Mesendoderm (in vitro differentiated cells): ENCODE measurements at regions not wholly inside any gene's neighbourhood (a gene's known extent, or its start where the extent isn't known, plus 50 kb on each side); places are given as distances from the start of the nearest gene placed in this dataset.

Experiments
- DNase-seq: peaks from one replicate; pipeline ENCODE4 v3.0.0; 2013
- H2AK5ac ChIP-seq: 2 replicates; pipeline ENCODE4 v1.6.1; 2013; ENCODE audit warnings: low read length, inconsistent platforms
- H2BK120ac ChIP-seq: 2 replicates; pipeline ENCODE4 v1.6.1; 2013; ENCODE audit warnings: low read depth, mild to moderate bottlenecking, low read length, moderate library complexity, mixed read lengths
- H2BK15ac ChIP-seq: replicated peaks from 2 replicates; pipeline ENCODE4 v1.6.1; 2013; ENCODE audit warnings: low read depth, mild to moderate bottlenecking, moderate library complexity
- H2BK5ac ChIP-seq: 2 replicates; pipeline ENCODE4 v1.6.1; 2013; ENCODE audit warnings: low read length, inconsistent platforms
- H3K18ac ChIP-seq: 2 replicates; pipeline ENCODE4 v1.6.1; 2013; ENCODE audit warnings: mild to moderate bottlenecking, low read length, mixed read lengths
- H3K23ac ChIP-seq: one replicate; pipeline ENCODE4 v1.6.1; 2013; ENCODE audit warnings: low read length
- H3K27ac ChIP-seq: 2 replicates; pipeline ENCODE4 v1.5.1; 2013; ENCODE audit warnings: low read depth, mild to moderate bottlenecking, inconsistent platforms, low read length, moderate library complexity
- H3K27me3 ChIP-seq: 2 replicates; pipeline ENCODE4 v1.6.1; 2013; ENCODE audit warnings: low read length, control low read depth, mild to moderate bottlenecking, inconsistent platforms; ENCODE audit not compliant: insufficient read depth, poor library complexity
- H3K36me3 ChIP-seq: 2 replicates; pipeline ENCODE4 v1.6.1; 2013; ENCODE audit warnings: low read length, inconsistent platforms; ENCODE audit not compliant: control insufficient read depth, insufficient read depth
- H3K4ac ChIP-seq: one replicate; pipeline ENCODE4 v1.6.1; 2013; ENCODE audit warnings: low read depth, mild to moderate bottlenecking, low read length, moderate library complexity
- H3K4me1 ChIP-seq: 2 replicates; pipeline ENCODE4 v1.6.1; 2013; ENCODE audit warnings: low read depth, low read length, inconsistent platforms; ENCODE audit not compliant: control insufficient read depth
- H3K4me2 ChIP-seq: 2 replicates; pipeline ENCODE4 v1.6.1; 2013; ENCODE audit warnings: low read length
- H3K4me3 ChIP-seq: 2 replicates; pipeline ENCODE4 v1.5.1; 2013; ENCODE audit warnings: mild to moderate bottlenecking, low read length
- H3K56ac ChIP-seq: one replicate; pipeline ENCODE4 v1.6.1; 2013; ENCODE audit warnings: low read length
- H3K79me1 ChIP-seq: 2 replicates; pipeline ENCODE4 v1.6.1; 2013; ENCODE audit warnings: low read length, inconsistent platforms
- H3K79me2 ChIP-seq: 2 replicates; pipeline ENCODE4 v1.6.1; 2013; ENCODE audit warnings: mild to moderate bottlenecking, low read length; ENCODE audit not compliant: control insufficient read depth, insufficient read depth
- H3K9ac ChIP-seq: 2 replicates; pipeline ENCODE4 v1.6.1; 2013; ENCODE audit warnings: low read length, inconsistent platforms
- H4K5ac ChIP-seq: one replicate; pipeline ENCODE4 v1.6.1; 2013; ENCODE audit warnings: low read length
- H4K8ac ChIP-seq: one replicate; pipeline ENCODE4 v1.6.1; 2013; ENCODE audit warnings: low read depth, mild to moderate bottlenecking, control low read depth, low read length, moderate library complexity
- WGBS: extraction: QIAGEN DNeasy Blood & Tissue Kit; methylation state at CpG from one replicate; pipeline ENCODE4 v1.1.7; 2013; ENCODE audit warnings: low lambda C conversion rate, missing lambda C conversion rate; ENCODE audit not compliant: insufficient coverage; ENCODE audit errors: extremely low coverage; 5-methylcytosine and 5-hydroxymethylcytosine counted together

DNA sequence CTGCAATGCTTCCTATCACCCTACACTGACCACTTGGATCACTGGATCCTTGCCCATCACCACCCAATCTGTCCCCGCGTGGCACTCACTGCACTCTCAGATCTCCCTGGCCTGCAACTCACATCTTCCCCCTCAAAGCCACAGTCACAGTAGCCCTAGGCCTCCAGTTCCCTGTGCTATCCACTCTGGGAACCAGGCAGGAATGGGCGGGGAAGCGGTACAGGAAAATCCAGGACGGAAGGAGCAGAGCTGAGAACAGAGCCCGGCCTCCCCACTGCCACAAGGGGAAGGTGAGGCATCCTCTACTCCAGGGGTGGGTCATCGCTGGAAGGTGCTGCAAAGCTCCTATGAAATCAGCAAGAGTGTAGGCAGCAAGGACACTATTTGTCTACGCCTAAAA, 102.6 kb downstream of the ESM1 start:
- Histone ChIP-seq H3K4me1 (peaks cover 3% of the 10 kb centered on the region), H3K27ac (no peak overlapping the region), H3K79me2 (no peaks in the 10 kb centered on the region), H3K23ac (no peak overlapping the region), H2BK15ac (no peak overlapping the region), H3K4me2 (peak overlapping the region; percentile 14), H3K4me3 (no peak overlapping the region), H4K5ac (no peak overlapping the region), H3K4ac (no peak overlapping the region), H2AK5ac (no peak overlapping the region), H3K18ac (no peak overlapping the region), H3K79me1 (no peaks in the 10 kb centered on the region), H3K27me3 (no peaks in the 10 kb centered on the region), H3K56ac (peak overlapping the region; percentile 11), H3K9ac (no peak overlapping the region), H2BK5ac (no peak overlapping the region), H3K36me3 (no peaks in the 10 kb centered on the region), H4K8ac (no peak overlapping the region), H2BK120ac (no peak overlapping the region)
- no peak for DNase-seq
- WGBS = no CpG with 5 or more reads among the region's 8 CpGs

DNA sequence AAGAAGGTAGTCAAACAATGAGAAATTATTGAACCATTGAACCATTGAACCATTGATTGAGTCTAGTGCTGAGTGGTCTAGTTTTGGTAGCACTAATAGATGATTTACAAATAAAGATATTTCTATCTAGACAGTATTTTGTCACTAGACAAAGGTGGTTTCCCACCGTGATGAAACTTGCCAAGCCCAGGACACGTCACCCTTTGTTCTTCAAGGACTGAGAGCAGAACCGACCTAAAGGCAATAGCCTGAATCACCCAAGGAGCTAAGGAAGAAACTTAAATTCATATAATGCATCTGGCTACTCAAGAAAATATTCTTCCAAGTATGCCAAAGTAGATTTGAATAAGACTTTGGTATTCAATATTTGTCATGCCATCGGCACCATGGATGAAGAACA, 103.3 kb downstream of the ESM1 start:
- no peak overlapping the region for H3K9ac ChIP-seq
- peak overlapping the region; percentile 38 for H2BK15ac ChIP-seq
- peaks cover 6% of the 10 kb centered on the region for H3K4me1 ChIP-seq
- no peaks in the 10 kb centered on the region for H3K27me3 ChIP-seq
- H3K4me3 ChIP-seq = no peak overlapping the region
- H3K79me2 ChIP-seq = no peaks in the 10 kb centered on the region
- H3K4me2 ChIP-seq = no peak overlapping the region
- H4K5ac ChIP-seq = no peak overlapping the region
- no peaks in the 10 kb centered on the region for H3K36me3 ChIP-seq
- WGBS = no CpG with 5 or more reads among the region's 4 CpGs
- H3K23ac ChIP-seq = no peak overlapping the region
- no peak overlapping the region for H3K18ac ChIP-seq
- no peak overlapping the region for H2BK5ac ChIP-seq
- no peak overlapping the region for H3K4ac ChIP-seq
- H3K79me1 ChIP-seq = no peaks in the 10 kb centered on the region
- no peak overlapping the region for H4K8ac ChIP-seq
- H2AK5ac ChIP-seq = no peak overlapping the region
- H3K27ac ChIP-seq = no peak overlapping the region
- no peak for DNase-seq
- no peak overlapping the region for H3K56ac ChIP-seq
- H2BK120ac ChIP-seq = no peak overlapping the region

DNA sequence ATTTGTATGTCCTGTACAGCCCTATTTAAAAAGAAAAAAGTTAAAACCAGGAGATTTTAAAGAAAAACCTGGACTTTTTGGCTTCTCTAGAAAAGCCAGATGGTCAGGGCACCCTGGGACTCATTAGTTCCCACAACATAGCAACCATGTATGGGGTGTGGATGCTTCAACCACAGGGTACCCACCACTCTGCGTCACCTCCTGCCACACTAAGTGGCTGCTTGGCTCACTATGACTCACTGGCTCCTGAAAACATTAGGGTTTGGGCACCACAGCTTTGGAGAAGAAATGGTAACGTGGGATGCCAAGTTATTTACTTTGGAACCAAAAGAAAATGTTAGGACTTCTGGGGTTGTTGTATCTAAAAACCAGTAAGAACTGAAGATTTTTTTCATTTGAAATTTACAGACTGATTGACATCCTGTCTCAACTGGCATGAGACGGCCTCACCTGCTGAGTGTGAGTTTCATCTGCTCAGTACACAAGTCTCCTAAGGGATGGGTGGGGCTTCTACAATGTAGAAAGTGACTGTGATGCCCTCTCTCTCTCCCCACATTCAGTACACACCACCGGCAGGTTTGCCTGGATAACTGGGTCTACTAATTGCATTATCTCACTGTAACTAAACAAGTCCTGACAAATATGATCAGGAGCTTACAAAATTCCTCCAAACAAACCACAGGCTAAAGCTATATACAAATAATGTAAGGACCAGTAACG, 103.9 kb downstream of the ESM1 start:
- Histone ChIP-seq H3K9ac (no peak overlapping the region), H3K4me3 (no peak overlapping the region), H3K79me2 (no peaks in the 10 kb centered on the region), H3K4me1 (peaks cover 11% of the 10 kb centered on the region), H3K27me3 (no peaks in the 10 kb centered on the region), H2BK5ac (no peak overlapping the region), H2BK120ac (no peak overlapping the region), H3K23ac (no peak overlapping the region), H3K27ac (no peak overlapping the region), H3K4me2 (no peak overlapping the region), H2AK5ac (peak overlapping the region; percentile 60), H4K5ac (no peak overlapping the region), H3K36me3 (no peaks in the 10 kb centered on the region), H4K8ac (no peak overlapping the region), H3K18ac (no peak overlapping the region), H2BK15ac (peak overlapping the region; percentile 38), H3K79me1 (no peaks in the 10 kb centered on the region), H3K56ac (peak overlapping the region; percentile 39), H3K4ac (no peak overlapping the region)
- WGBS = no CpG with 5 or more reads among the region's 5 CpGs
- no peak for DNase-seq

DNA sequence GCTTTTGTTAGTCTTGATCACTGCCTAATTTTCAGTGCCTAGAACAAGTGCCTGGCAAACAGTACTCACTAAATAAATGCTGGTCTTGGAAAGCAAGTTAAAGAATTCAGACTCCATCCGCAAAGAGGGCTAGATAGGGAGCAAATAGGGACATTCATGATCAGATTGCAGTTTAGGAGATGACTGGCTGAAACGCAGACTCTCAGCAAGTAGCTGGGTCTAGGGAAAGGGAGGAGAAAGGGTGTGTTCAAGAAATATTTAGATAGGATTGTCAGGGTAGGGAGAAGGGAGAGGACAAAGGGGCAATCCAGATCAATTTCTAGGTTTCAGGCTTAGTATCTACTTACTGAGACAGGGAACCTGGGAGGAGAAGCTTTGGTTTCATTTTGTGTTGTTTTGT, 108.4 kb downstream of the ESM1 start:
- H3K9ac ChIP-seq = peak overlapping the region; percentile 20
- H2BK120ac ChIP-seq = no peak overlapping the region
- no peak overlapping the region for H3K23ac ChIP-seq
- H3K56ac ChIP-seq = peak overlapping the region; percentile 88
- peak; percentile 64 for DNase-seq
- H3K4ac ChIP-seq = no peak overlapping the region
- peak overlapping the region; percentile 59 for H4K8ac ChIP-seq
- H3K27ac ChIP-seq = peak overlapping the region; percentile 10
- no CpG with 5 or more reads among the region's 2 CpGs for WGBS
- H2BK5ac ChIP-seq = peak overlapping the region; percentile 97
- H3K36me3 ChIP-seq = no peaks in the 10 kb centered on the region
- peak overlapping the region; percentile 22 for H3K18ac ChIP-seq
- no peak overlapping the region for H3K4me3 ChIP-seq
- peak overlapping the region; percentile 17 for H2AK5ac ChIP-seq
- no peaks in the 10 kb centered on the region for H3K79me1 ChIP-seq
- no peak overlapping the region for H4K5ac ChIP-seq
- H2BK15ac ChIP-seq = no peak overlapping the region
- peaks cover 24% of the 10 kb centered on the region for H3K4me1 ChIP-seq
- no peak overlapping the region for H3K4me2 ChIP-seq
- no peaks in the 10 kb centered on the region for H3K27me3 ChIP-seq
- no peaks in the 10 kb centered on the region for H3K79me2 ChIP-seq

- Histone ChIP-seq H3K9ac (peak overlapping the region; percentile 41), H3K4ac (peak overlapping the region; percentile 90), H3K36me3 (no peaks in the 10 kb centered on the region), H4K8ac (no peak overlapping the region), H3K56ac (peak overlapping the region; percentile 88), H3K23ac (no peak overlapping the region), H2BK120ac (peak overlapping the region; percentile 84), H3K4me3 (no peak overlapping the region), H2BK5ac (peak overlapping the region; percentile 97), H2AK5ac (peak overlapping the region; percentile 15), H3K27ac (peak overlapping the region; percentile 10), H3K4me2 (peak overlapping the region; percentile 13), H3K27me3 (no peaks in the 10 kb centered on the region), H4K5ac (peak overlapping the region; percentile 17), H3K4me1 (peaks cover 26% of the 10 kb centered on the region), H3K79me2 (no peaks in the 10 kb centered on the region), H3K79me1 (no peaks in the 10 kb centered on the region), H2BK15ac (no peak overlapping the region), H3K18ac (peak overlapping the region; percentile 6)
- peak; percentile 46 for DNase-seq
- no CpG with 5 or more reads among the region's 6 CpGs for WGBS
Measured at GRCh38 chr5:54876556-54876955, 108.8 kb downstream of the ESM1 start.
